Thymus (tissue), 11 donors: ENCODE measurements at regions not wholly inside any gene's neighbourhood (a gene's known extent, or its start where the extent isn't known, plus 50 kb on each side); places are given as distances from the start of the nearest gene placed in this dataset.

ENCODE experiments used
- DNase-seq, 9 donors: peaks; one replicate each; pipeline ENCODE4 v3.0.0-alpha.2; 2013; ENCODE audit warnings: low spot score in 9 of 9, low read depth in 6 of 9, missing footprints in 1 of 9
- H3K27ac ChIP-seq, 2 donors: one replicate each; pipeline ENCODE4 v1.5.1; 2013; ENCODE audit warnings: control low read depth in 1 of 2, low read depth in 1 of 2, low read length in 1 of 2, mild to moderate bottlenecking in 1 of 2, moderate library complexity in 1 of 2
- H3K27me3 ChIP-seq, 2 donors: one replicate each; pipeline ENCODE4 v1.5.1; 2013; ENCODE audit warnings: low read length in 1 of 2; ENCODE audit not compliant: control insufficient read depth in 2 of 2, insufficient read depth in 1 of 2
- H3K36me3 ChIP-seq, 2 donors: one replicate each; pipeline ENCODE4 v1.5.1; 2013; ENCODE audit warnings: low read length in 1 of 2, mild to moderate bottlenecking in 1 of 2, moderate library complexity in 1 of 2; ENCODE audit not compliant: control insufficient read depth in 2 of 2, insufficient read depth in 2 of 2
- H3K4me1 ChIP-seq, 2 donors: one replicate each; pipeline ENCODE4 v1.5.1; 2013; ENCODE audit warnings: low read length in 2 of 2; ENCODE audit not compliant: control insufficient read depth in 2 of 2, insufficient read depth in 2 of 2
- H3K4me3 ChIP-seq, 2 donors: one replicate each; pipeline ENCODE4 v1.5.1; 2013; ENCODE audit warnings: low read length in 2 of 2, control low read depth in 1 of 2, mild to moderate bottlenecking in 1 of 2
- H3K9me3 ChIP-seq, 2 donors: one replicate each; pipeline ENCODE4 v1.5.1; 2013; ENCODE audit warnings: low read length in 1 of 2, mild to moderate bottlenecking in 1 of 2; ENCODE audit not compliant: control insufficient read depth in 2 of 2, insufficient read depth in 1 of 2
- WGBS: extraction: QIAGEN DNeasy Blood & Tissue Kit; methylation state at CpG from one replicate; pipeline ENCODE4 v1.1.7; 2013; 5-methylcytosine and 5-hydroxymethylcytosine counted together
- donor health status: healthy.

- no peak overlapping the region for H3K4me3 ChIP-seq
- no peaks in the 10 kb centered on the region for H3K27me3 ChIP-seq
- DNase-seq = no peak
- no peaks in the 10 kb centered on the region for H3K4me1 ChIP-seq
- H3K9me3 ChIP-seq = no peaks in the 10 kb centered on the region
- H3K27ac ChIP-seq = no peak overlapping the region
- no peaks in the 10 kb centered on the region for H3K36me3 ChIP-seq
- WGBS = over 99% methylated on average over 2 of the region's 2 CpGs
Observed at GRCh38 chr2:226636586-226636985, 163.0 kb downstream of the IRS1 start.

DNA sequence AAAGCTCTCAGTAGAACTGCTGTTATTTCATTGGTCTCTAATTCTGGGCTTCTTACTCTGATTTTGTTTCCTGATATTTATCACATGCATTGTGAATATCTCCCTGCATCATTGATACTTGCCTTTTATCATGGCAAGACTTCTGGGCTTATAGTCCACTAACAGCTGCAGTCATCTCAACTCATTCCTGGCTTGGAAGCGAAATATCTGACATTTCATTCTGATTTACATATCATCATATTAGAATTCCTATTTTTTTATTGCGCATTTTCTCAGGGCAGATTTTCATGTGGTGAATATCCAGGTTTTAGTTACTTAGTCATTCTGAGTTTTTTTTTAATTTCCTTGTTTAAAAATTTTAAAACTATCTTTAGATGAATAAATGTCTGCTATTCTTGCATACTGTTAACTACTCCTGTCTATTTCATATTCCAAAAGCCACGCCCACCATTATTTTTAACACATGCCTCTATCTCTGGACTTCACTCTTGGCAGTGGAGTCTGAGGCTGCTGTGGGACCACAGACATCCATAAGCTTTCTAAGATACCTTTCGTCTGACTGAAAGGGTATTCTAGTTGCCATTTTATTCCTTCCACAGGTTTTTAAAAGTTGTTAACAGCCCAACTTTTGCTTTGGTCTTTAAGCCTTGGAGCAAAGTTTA, 164.5 kb downstream of the IRS1 start:
- 93% methylated on average over 4 of the region's 4 CpGs for WGBS
- DNase-seq = no peak
- no peak overlapping the region for H3K4me3 ChIP-seq
- no peaks in the 10 kb centered on the region for H3K27me3 ChIP-seq
- H3K27ac ChIP-seq = no peak overlapping the region
- H3K4me1 ChIP-seq = no peaks in the 10 kb centered on the region
- H3K36me3 ChIP-seq = no peaks in the 10 kb centered on the region
- H3K9me3 ChIP-seq = no peaks in the 10 kb centered on the region

DNA sequence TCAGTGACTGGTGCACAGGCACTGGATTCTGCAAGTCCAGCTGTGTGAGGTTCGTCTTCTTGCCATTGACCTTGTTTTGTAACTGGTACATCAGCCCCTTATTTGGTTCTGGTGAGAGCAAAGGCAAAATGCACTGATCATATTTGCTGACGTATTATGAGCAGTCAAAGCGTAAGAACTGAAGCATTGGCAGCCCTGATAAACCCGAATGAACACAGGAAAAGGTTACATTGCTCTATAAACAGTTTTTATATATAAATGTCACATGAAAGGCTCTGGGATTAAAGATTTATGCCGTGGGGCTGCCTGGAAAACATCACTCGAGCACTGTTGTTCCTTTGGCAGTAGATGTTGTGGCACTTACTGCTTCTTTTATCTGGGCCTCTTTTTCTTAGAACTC, 167.9 kb downstream of the IRS1 start:
- WGBS = 35% methylated on average over 6 of the region's 6 CpGs
- no peak for DNase-seq
- Histone ChIP-seq H3K27ac (no peak overlapping the region), H3K4me3 (no peak overlapping the region), H3K36me3 (no peaks in the 10 kb centered on the region), H3K9me3 (no peaks in the 10 kb centered on the region), H3K27me3 (no peaks in the 10 kb centered on the region), H3K4me1 (no peaks in the 10 kb centered on the region)

DNA sequence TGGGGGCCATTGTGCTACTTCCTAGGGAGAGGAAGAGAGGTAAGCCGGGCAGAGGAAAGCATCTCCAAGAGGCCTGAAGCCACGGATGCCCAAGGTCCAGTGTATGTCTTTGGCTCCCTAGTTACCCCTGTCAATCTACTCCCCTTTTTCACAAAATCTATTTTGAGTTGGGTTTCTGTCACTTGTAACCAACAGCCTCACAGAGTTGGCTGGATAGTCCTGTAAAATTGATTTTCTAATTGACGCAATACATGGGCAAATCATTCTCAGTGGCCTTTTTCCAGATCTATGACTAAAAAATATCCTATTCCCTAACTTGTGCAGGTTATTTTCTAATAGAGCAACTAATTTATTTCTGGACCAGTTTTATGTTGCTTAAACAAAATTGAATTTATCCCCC, 168.4 kb downstream of the IRS1 start:
- WGBS = 93% methylated on average over 3 of the region's 3 CpGs
- H3K27me3 ChIP-seq = no peaks in the 10 kb centered on the region
- H3K27ac ChIP-seq = no peak overlapping the region
- DNase-seq = no peak
- no peaks in the 10 kb centered on the region for H3K36me3 ChIP-seq
- no peak overlapping the region for H3K4me3 ChIP-seq
- no peaks in the 10 kb centered on the region for H3K9me3 ChIP-seq
- H3K4me1 ChIP-seq = no peaks in the 10 kb centered on the region

DNA sequence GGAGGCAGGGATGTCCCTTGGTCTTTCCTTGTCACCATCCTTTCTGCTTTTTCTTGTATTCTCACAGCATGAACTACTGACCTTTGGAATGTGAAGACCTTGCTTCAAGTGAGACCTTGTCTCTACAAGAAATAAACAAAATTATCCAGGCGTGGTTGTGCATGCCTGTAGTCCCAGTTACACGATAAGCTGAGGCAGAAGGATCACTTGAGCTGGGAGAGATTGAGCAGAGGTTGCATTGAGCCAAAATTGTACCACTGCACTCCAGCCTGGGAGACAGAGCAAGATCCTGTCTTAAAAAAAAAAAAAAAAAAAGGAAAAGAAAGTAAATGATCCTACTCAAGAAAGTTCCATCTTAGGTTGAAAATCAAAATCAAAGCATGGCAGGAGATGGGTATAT, 173.7 kb downstream of the IRS1 start:
- no peaks in the 10 kb centered on the region for H3K4me1 ChIP-seq
- H3K9me3 ChIP-seq = no peaks in the 10 kb centered on the region
- H3K27me3 ChIP-seq = no peaks in the 10 kb centered on the region
- 81% methylated on average over 2 of the region's 2 CpGs for WGBS
- no peak for DNase-seq
- H3K36me3 ChIP-seq = no peaks in the 10 kb centered on the region
- no peak overlapping the region for H3K4me3 ChIP-seq
- no peak overlapping the region for H3K27ac ChIP-seq

DNA sequence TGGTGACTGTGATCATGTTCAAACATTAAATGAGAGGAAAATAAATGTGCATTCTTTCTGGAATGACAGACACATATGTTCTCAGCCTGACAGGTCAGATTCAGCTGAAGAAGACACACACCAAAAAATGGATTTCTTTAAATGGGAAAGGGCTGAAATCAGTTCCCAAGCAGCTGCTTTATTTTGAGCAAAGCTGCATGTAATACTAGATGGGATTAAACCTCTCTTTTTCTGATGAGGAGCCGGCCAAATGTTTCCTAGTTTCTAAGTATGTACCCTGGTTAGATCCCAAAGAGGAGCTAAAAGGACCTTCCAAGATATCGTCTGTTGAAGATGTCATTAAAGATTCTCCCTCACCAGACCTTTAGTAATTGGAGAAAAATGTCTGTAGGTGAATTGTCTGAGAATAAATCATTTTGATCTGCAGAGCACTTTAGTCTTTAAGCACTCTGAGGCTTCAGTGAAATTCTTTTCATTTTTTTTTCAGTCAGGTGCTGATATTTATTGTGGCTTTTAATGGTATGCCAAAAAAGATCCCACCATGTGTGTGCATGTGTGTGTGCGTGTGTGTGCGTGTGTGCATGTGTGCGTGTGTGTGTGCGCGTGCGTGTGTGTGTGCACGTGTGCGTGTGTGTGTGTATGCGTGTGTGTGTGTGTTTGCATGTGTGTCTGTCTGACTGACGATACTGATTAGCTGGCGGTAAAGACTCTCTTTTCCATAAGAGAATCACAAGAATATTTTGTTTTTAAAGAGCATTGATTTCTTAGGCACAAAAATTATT, 175.8 kb downstream of the IRS1 start:
- Histone ChIP-seq H3K27ac (no peak overlapping the region), H3K36me3 (no peaks in the 10 kb centered on the region), H3K27me3 (no peaks in the 10 kb centered on the region), H3K9me3 (no peaks in the 10 kb centered on the region), H3K4me3 (no peak overlapping the region), H3K4me1 (no peaks in the 10 kb centered on the region)
- WGBS = 89% methylated on average over 13 of the region's 13 CpGs
- no peak for DNase-seq

DNA sequence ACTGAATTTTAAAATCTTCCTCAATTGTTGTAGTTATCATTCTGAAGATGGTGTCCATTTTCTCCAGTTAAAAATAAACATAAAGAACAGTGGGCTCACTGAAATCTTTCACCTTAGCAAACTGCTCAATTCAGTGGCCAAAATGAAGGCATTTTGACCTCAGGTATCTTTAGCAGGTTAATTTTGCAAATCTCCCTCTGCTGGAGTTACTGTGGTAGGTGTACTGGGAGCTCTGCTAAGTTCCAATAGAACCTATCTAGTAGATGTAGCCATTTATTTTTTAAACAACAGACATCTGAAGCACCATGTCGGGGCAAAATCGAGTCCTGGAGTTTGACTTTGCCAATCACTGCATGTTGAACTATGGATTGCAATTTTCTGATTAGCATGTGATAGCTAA, 177.1 kb downstream of the IRS1 start:
- no peak for DNase-seq
- H3K9me3 ChIP-seq = no peaks in the 10 kb centered on the region
- WGBS = 92% methylated on average over 2 of the region's 2 CpGs

GRCh38 chr2:226620176-226620575, 179.4 kb downstream of the IRS1 start:
- Histone ChIP-seq H3K27me3 (no peaks in the 10 kb centered on the region), H3K36me3 (no peaks in the 10 kb centered on the region), H3K9me3 (no peaks in the 10 kb centered on the region), H3K4me1 (no peaks in the 10 kb centered on the region), H3K4me3 (no peak overlapping the region), H3K27ac (no peak overlapping the region)
- no peak for DNase-seq
- WGBS = 96% methylated on average over 3 of the region's 3 CpGs

More for the DNA sequence above, 177.1 kb downstream of the IRS1 start:
- Histone ChIP-seq H3K36me3 (no peaks in the 10 kb centered on the region), H3K4me3 (no peak overlapping the region), H3K4me1 (no peaks in the 10 kb centered on the region), H3K27ac (no peak overlapping the region), H3K27me3 (no peaks in the 10 kb centered on the region)

DNA sequence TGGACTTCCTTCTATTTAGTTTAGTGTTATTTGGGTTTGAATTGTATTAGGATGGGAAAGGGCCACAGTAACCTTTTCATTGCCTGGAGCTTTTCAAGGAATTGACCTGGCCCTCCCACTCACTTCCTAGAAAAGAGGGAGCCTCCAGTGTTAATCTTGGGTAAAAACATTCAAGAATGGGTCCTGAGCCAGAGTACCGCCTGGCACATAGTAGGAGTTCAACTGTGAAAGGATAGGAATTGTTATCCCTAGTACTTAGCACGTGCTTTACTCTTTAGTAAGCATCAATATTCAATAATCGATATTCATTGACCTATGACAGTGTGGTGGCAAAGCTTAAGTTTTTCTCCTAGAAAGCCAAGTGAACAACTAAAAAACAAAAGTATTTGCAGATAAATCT, 179.9 kb downstream of the IRS1 start:
- WGBS = 97% methylated on average over 3 of the region's 3 CpGs
- H3K27me3 ChIP-seq = no peaks in the 10 kb centered on the region
- no peak overlapping the region for H3K27ac ChIP-seq
- H3K4me1 ChIP-seq = no peaks in the 10 kb centered on the region
- H3K36me3 ChIP-seq = no peaks in the 10 kb centered on the region
- H3K4me3 ChIP-seq = no peak overlapping the region
- H3K9me3 ChIP-seq = no peaks in the 10 kb centered on the region
- DNase-seq = no peak
